ENCODE measurements at regions not wholly inside any gene's neighbourhood (a gene's known extent, or its start where the extent isn't known, plus 50 kb on each side); places are given as distances from the start of the nearest gene placed in this dataset.

DNA sequence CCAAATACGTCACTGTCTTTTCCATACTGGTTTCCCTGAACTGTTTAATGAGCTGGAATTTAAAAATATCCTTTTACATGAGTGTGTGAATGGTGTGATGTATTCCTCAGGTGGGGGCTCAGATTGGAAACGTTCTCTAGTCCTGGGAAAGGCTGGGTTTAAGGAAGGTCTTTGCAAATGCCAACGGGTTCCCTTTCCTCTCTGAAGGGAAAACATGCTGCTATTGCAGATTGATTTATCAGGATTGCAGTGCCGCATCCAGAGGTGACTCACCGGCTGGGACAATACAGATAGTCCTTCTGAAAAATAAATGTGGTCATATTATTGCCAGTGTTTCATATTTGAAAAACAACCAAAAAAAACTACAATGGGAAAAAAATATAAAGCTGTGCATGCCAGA lies 193.1 kb upstream of the FLRT2 start:
- no peak for TF ChIP-seq POLR2AphosphoS5 (IDR thresholded peaks at IDR 0.05)
- TF ChIP-seq, protein P1, sequence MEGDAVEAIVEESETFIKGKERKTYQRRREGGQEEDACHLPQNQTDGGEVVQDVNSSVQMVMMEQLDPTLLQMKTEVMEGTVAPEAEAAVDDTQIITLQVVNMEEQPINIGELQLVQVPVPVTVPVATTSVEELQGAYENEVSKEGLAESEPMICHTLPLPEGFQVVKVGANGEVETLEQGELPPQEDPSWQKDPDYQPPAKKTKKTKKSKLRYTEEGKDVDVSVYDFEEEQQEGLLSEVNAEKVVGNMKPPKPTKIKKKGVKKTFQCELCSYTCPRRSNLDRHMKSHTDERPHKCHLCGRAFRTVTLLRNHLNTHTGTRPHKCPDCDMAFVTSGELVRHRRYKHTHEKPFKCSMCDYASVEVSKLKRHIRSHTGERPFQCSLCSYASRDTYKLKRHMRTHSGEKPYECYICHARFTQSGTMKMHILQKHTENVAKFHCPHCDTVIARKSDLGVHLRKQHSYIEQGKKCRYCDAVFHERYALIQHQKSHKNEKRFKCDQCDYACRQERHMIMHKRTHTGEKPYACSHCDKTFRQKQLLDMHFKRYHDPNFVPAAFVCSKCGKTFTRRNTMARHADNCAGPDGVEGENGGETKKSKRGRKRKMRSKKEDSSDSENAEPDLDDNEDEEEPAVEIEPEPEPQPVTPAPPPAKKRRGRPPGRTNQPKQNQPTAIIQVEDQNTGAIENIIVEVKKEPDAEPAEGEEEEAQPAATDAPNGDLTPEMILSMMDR (IDR thresholded peaks at IDR 0.05) = no peak
- TF ChIP-seq POLR2A (IDR thresholded peaks at IDR 0.05) = no peak

All from sigmoid colon (tissue), 4 donors.